ENCODE measurements at regions not wholly inside any gene's neighbourhood (a gene's known extent, or its start where the extent isn't known, plus 50 kb on each side); places are given as distances from the start of the nearest gene placed in this dataset.

- H3K27ac ChIP-seq (ENCODE audit: control insufficient read depth, insufficient read depth): no peak overlapping the region
- CTCF ChIA-PET: no interaction called here
- no peaks in the 10 kb centered on the region for H3K9me3 ChIP-seq (replicated peaks; ENCODE audit: control insufficient read depth, insufficient read depth, low read length)
- H3K4me3 ChIP-seq: no peak overlapping the region
- intact Hi-C loops (cut with micrococcal nuclease; ENCODE audit: unreplicated experiment) (no loop called here), in situ Hi-C loops (cut with MboI) (no loop called here)
- no peaks in the 10 kb centered on the region for H3K4me1 ChIP-seq (ENCODE audit: control insufficient read depth, insufficient read depth, low read length)
- H3K27me3 ChIP-seq (replicated peaks in 1 of 2; ENCODE audit: control insufficient read depth in 2 of 2, insufficient read depth in 2 of 2, low read length in 1 of 2): no peaks in the 10 kb centered on the region
- no peak overlapping the region for H3K9ac ChIP-seq (ENCODE audit: control insufficient read depth, insufficient read depth, low read length)
- WGBS (ENCODE audit: insufficient coverage, insufficient replicate concordance, low lambda C conversion rate, missing lambda C conversion rate): 27% methylated on average over 1 of the region's 1 CpG
- no peak for DNase-seq (ENCODE audit: low read depth, low spot score)
- SMC1A ChIA-PET (ENCODE audit: uncharacterized antibody, unreplicated experiment): no interaction called here
- ATAC-seq: no peak
- no peak overlapping the region for H2AFZ ChIP-seq (ENCODE audit: control insufficient read depth, low read depth, low read length)
- POLR2A ChIA-PET: no interaction called here
- H4K20me1 ChIP-seq (ENCODE audit: control insufficient read depth, insufficient read depth): no peaks in the 10 kb centered on the region
- no peak for FAIRE-seq
- H3K79me2 ChIP-seq (ENCODE audit: control insufficient read depth, insufficient read depth, low read length): no peaks in the 10 kb centered on the region
- H3K36me3 ChIP-seq (ENCODE audit: control insufficient read depth in 2 of 2, insufficient read depth in 2 of 2, low read length in 1 of 2): no peaks in the 10 kb centered on the region
- RAD21 ChIA-PET (ENCODE audit: unreplicated experiment): no interaction called here
- no TSS peak for BruUV-seq (replicated peaks)
- H3K4me2 ChIP-seq (ENCODE audit: control insufficient read depth, insufficient read depth): no peak overlapping the region
- TF ChIP-seq, protein P1, sequence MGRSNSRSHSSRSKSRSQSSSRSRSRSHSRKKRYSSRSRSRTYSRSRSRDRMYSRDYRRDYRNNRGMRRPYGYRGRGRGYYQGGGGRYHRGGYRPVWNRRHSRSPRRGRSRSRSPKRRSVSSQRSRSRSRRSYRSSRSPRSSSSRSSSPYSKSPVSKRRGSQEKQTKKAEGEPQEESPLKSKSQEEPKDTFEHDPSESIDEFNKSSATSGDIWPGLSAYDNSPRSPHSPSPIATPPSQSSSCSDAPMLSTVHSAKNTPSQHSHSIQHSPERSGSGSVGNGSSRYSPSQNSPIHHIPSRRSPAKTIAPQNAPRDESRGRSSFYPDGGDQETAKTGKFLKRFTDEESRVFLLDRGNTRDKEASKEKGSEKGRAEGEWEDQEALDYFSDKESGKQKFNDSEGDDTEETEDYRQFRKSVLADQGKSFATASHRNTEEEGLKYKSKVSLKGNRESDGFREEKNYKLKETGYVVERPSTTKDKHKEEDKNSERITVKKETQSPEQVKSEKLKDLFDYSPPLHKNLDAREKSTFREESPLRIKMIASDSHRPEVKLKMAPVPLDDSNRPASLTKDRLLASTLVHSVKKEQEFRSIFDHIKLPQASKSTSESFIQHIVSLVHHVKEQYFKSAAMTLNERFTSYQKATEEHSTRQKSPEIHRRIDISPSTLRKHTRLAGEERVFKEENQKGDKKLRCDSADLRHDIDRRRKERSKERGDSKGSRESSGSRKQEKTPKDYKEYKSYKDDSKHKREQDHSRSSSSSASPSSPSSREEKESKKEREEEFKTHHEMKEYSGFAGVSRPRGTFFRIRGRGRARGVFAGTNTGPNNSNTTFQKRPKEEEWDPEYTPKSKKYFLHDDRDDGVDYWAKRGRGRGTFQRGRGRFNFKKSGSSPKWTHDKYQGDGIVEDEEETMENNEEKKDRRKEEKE (IDR thresholded peaks at IDR 0.05): no peak
- no peak for TF ChIP-seq YY1 (IDR thresholded peaks at IDR 0.05; ENCODE audit: low read depth, low read length)
- TF ChIP-seq KLF5 (IDR thresholded peaks at IDR 0.05; ENCODE audit: partially characterized antibody): no peak
- TF ChIP-seq IRF4 (IDR thresholded peaks at IDR 0.05; ENCODE audit: low read depth, low read length): no peak
- no peak for TF ChIP-seq ZZZ3 (IDR thresholded peaks at IDR 0.05; ENCODE audit: control insufficient read depth, insufficient read length, low read depth)
- no peak for TF ChIP-seq JUNB (IDR thresholded peaks at IDR 0.05)
- TF ChIP-seq TCF7 (IDR thresholded peaks at IDR 0.05; ENCODE audit: borderline replicate concordance): no peak
- TF ChIP-seq MYB (IDR thresholded peaks at IDR 0.05; ENCODE audit: borderline replicate concordance, low read depth, low read length): no peak
- no peak for TF ChIP-seq NR2C1 (IDR thresholded peaks at IDR 0.05)
- no peak for TF ChIP-seq CBX3 (IDR thresholded peaks at IDR 0.05; ENCODE audit: borderline replicate concordance, low read depth)
- no peak for TF ChIP-seq REST (IDR thresholded peaks at IDR 0.05; ENCODE audit: low read depth, low read length)
- no peak for TF ChIP-seq USF2 (IDR thresholded peaks at IDR 0.05; ENCODE audit: borderline replicate concordance, low read depth, low read length)
- no peak for TF ChIP-seq ZBTB11 (CRISPR knock-in tag; IDR thresholded peaks at IDR 0.05)
- TF ChIP-seq MLLT1 (IDR thresholded peaks at IDR 0.05): no peak
These were observed 167.3 kb upstream of the SGO1 start for GRCh38 chr3:20353286-20353685.
